C4-2B (cell line): ENCODE measurements at regions not wholly inside any gene's neighbourhood (a gene's known extent, or its start where the extent isn't known, plus 50 kb on each side); places are given as distances from the start of the nearest gene placed in this dataset.

Experiments
- ZFX ChIP-seq: fragments of 450-650 bp; IDR thresholded peaks from 2 replicates; pipeline ENCODE4 v1.6.1; 2017
- TF ChIP-seq, protein P1 (sequence below): fragments of 450-650 bp; conservative IDR thresholded peaks from 2 replicates; pipeline ENCODE4 v1.5.1; 2017; ENCODE audit warnings: mild to moderate bottlenecking

DNA sequence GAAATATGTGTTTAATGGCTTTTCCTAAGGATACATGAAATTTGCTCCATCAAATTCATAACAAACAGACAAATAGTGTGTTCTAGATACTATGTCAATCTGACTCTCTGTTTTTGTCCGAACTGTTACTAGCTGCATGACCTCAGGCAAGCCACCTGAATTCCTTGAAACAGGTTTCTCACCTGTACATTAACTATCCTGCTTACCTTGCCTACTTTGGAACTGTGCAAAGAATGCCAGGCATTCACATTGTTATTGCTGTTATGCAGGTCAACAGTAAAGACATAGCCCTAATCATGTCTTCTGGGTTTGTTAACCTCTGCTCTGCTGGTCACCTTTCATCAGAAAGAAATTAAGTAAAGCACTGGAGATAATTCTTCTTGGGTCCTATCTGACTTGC, 1283.9 kb upstream of the CELF2 start:
- TF ChIP-seq, protein P1, sequence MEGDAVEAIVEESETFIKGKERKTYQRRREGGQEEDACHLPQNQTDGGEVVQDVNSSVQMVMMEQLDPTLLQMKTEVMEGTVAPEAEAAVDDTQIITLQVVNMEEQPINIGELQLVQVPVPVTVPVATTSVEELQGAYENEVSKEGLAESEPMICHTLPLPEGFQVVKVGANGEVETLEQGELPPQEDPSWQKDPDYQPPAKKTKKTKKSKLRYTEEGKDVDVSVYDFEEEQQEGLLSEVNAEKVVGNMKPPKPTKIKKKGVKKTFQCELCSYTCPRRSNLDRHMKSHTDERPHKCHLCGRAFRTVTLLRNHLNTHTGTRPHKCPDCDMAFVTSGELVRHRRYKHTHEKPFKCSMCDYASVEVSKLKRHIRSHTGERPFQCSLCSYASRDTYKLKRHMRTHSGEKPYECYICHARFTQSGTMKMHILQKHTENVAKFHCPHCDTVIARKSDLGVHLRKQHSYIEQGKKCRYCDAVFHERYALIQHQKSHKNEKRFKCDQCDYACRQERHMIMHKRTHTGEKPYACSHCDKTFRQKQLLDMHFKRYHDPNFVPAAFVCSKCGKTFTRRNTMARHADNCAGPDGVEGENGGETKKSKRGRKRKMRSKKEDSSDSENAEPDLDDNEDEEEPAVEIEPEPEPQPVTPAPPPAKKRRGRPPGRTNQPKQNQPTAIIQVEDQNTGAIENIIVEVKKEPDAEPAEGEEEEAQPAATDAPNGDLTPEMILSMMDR, result no peak
- no peak for TF ChIP-seq ZFX
